H1 (cell line): ENCODE measurements at regions not wholly inside any gene's neighbourhood (a gene's known extent, or its start where the extent isn't known, plus 50 kb on each side); places are given as distances from the start of the nearest gene placed in this dataset.

Experiments
- CEBPB ChIP-seq: IDR thresholded peaks from 2 replicates; pipeline ENCODE4 v1.6.1; 2012; ENCODE audit warnings: low read depth, low read length
- CHD2 ChIP-seq: IDR thresholded peaks from 2 replicates; pipeline ENCODE4 v1.6.1; 2012; ENCODE audit warnings: low read length, improper control_type of control experiment
- CHD7 ChIP-seq: fragments of 300-600 bp; sonication (generic); IDR thresholded peaks from 2 replicates; pipeline ENCODE4 v1.7.1; 2012; ENCODE audit warnings: low read length, moderate library complexity, mild to moderate bottlenecking, inconsistent platforms; ENCODE audit not compliant: insufficient replicate concordance
- GTF2F1 ChIP-seq: IDR thresholded peaks from 2 replicates; pipeline ENCODE4 v1.6.1; 2012; ENCODE audit warnings: low read depth, low read length, improper control_type of control experiment, borderline replicate concordance
- KDM1A ChIP-seq: fragments of 200-600, 300-600 bp; sonication (generic); IDR thresholded peaks from 2 replicates; pipeline ENCODE4 v1.7.1; 2016; ENCODE audit warnings: mild to moderate bottlenecking, low read length, borderline replicate concordance
- RBBP5 ChIP-seq: IDR thresholded peaks from 2 replicates; pipeline ENCODE4 v1.7.1; 2012; ENCODE audit warnings: low read depth, mild to moderate bottlenecking, inconsistent platforms, low read length, moderate library complexity, borderline replicate concordance
- RXRA ChIP-seq: IDR thresholded peaks from 2 replicates; pipeline ENCODE4 v1.6.1; 2011; ENCODE audit warnings: low read depth, mild to moderate bottlenecking, low read length, moderate library complexity; ENCODE audit not compliant: insufficient read depth
- SP1 ChIP-seq: IDR thresholded peaks from 2 replicates; pipeline ENCODE4 v1.6.1; 2011; ENCODE audit warnings: low read depth, low read length

DNA sequence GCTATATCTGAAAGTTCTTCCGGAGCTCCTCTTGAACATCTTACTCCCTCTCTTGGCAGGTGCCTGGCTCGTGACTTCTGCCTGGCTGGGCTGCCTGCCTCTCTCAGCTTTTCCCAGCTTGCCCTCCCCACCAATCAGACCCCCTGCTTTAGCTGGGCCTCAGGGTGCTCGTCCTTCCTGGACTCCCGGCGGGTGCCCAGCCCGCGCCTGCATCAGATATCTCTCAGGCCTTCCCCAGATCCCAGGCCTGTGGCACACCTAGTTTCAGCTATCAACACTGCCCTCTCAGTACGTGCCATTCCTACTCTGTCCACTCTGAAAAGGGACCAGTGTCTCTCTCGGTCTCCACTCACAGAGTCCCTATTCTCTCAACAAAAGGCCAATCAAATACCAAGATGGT lies 96.5 kb upstream of the CLDN14 start (continued):
- no peak for TF ChIP-seq CHD7
- no peak for TF ChIP-seq RXRA
- no peak for TF ChIP-seq GTF2F1
- TF ChIP-seq CEBPB = no peak
- no peak for TF ChIP-seq SP1
- TF ChIP-seq CHD2 = no peak
- no peak for TF ChIP-seq KDM1A
- TF ChIP-seq RBBP5 = no peak
